SJSA1 (cell line): ENCODE measurements at regions not wholly inside any gene's neighbourhood (a gene's known extent, or its start where the extent isn't known, plus 50 kb on each side); places are given as distances from the start of the nearest gene placed in this dataset.

Source experiments
- DNase-seq, 2 experiments: peaks; one replicate each; pipeline ENCODE4 v3.0.0-alpha.2; 2015 to 2020; ENCODE audit warnings: low spot score in 2 of 2, low read depth in 1 of 2
- H3K27ac ChIP-seq: fragments of 250-450 bp; sonication (Bioruptor Pico); 2 replicates; pipeline ENCODE4 v1.5.1; 2020; ENCODE audit warnings: mild to moderate bottlenecking, moderate library complexity
- H3K27me3 ChIP-seq: fragments of 250-450 bp; sonication (Bioruptor Pico); replicated peaks from 2 replicates; pipeline ENCODE4 v1.5.1; 2020; ENCODE audit warnings: mild to moderate bottlenecking, moderate library complexity
- H3K36me3 ChIP-seq: fragments of 250-450 bp; sonication (Bioruptor Pico); 2 replicates; pipeline ENCODE4 v1.5.1; 2020; ENCODE audit warnings: mild to moderate bottlenecking
- H3K4me1 ChIP-seq: fragments of 250-450 bp; sonication (Bioruptor Pico); replicated peaks from 2 replicates; pipeline ENCODE4 v1.6.1; 2021; ENCODE audit warnings: mild to moderate bottlenecking
- H3K4me3 ChIP-seq: fragments of 250-450 bp; sonication (Bioruptor Pico); 2 replicates; pipeline ENCODE4 v1.5.1; 2020; ENCODE audit warnings: mild to moderate bottlenecking
- H3K9me3 ChIP-seq: fragments of 250-450 bp; sonication (Bioruptor Pico); replicated peaks from 2 replicates; pipeline ENCODE4 v1.5.1; 2020; ENCODE audit warnings: mild to moderate bottlenecking

GRCh38 chr5:17785774-17786173, 151.5 kb downstream of the TAF11L14 start:
- Histone ChIP-seq H3K4me1 (no peaks in the 10 kb centered on the region), H3K27me3 (0 out of 2 replicates have a peak, but pooled peaks cover 2% of the 10 kb centered on the region), H3K27ac (no peak overlapping the region), H3K4me3 (no peak overlapping the region), H3K36me3 (no peaks in the 10 kb centered on the region), H3K9me3 (no peaks in the 10 kb centered on the region)
- no peak for DNase-seq

GRCh38 chr5:17788351-17788750, 154.1 kb downstream of the TAF11L14 start:
- Histone ChIP-seq H3K27me3 (0 out of 2 replicates have a peak, but pooled peaks cover 2% of the 10 kb centered on the region), H3K4me3 (no peak overlapping the region), H3K4me1 (no peaks in the 10 kb centered on the region), H3K36me3 (no peaks in the 10 kb centered on the region), H3K27ac (no peak overlapping the region), H3K9me3 (no peaks in the 10 kb centered on the region)
- DNase-seq, result no peak

- H3K9me3 ChIP-seq, result no peaks in the 10 kb centered on the region
- 0 out of 2 replicates have a peak, but pooled peaks cover 3% of the 10 kb centered on the region for H3K4me1 ChIP-seq
- no peak overlapping the region for H3K4me3 ChIP-seq
- no peaks in the 10 kb centered on the region for H3K36me3 ChIP-seq
- no peak for DNase-seq
- H3K27ac ChIP-seq, result no peak overlapping the region
- H3K27me3 ChIP-seq, result 0 out of 2 replicates have a peak, but pooled peaks cover 2% of the 10 kb centered on the region
These were observed 159.9 kb downstream of the TAF11L14 start for GRCh38 chr5:17794201-17794600.

- Histone ChIP-seq H3K36me3 (no peaks in the 10 kb centered on the region), H3K27ac (no peak overlapping the region), H3K4me3 (no peak overlapping the region), H3K9me3 (no peaks in the 10 kb centered on the region), H3K4me1 (0 out of 2 replicates have a peak, but pooled peaks cover 3% of the 10 kb centered on the region), H3K27me3 (0 out of 2 replicates have a peak, but pooled peaks cover 2% of the 10 kb centered on the region)
- DNase-seq, result no peak
These were observed 160.6 kb downstream of the TAF11L14 start for GRCh38 chr5:17794815-17795214.

GRCh38 chr5:17796142-17796541, 161.9 kb downstream of the TAF11L14 start:
- no peak for DNase-seq
- no peaks in the 10 kb centered on the region for H3K9me3 ChIP-seq
- no peaks in the 10 kb centered on the region for H3K27me3 ChIP-seq
- no peak overlapping the region for H3K4me3 ChIP-seq
- no peak overlapping the region for H3K27ac ChIP-seq
- 0 out of 2 replicates have a peak, but pooled peaks cover 3% of the 10 kb centered on the region for H3K4me1 ChIP-seq
- H3K36me3 ChIP-seq, result no peaks in the 10 kb centered on the region

- Histone ChIP-seq H3K36me3 (no peaks in the 10 kb centered on the region), H3K27ac (no peak overlapping the region), H3K27me3 (no peaks in the 10 kb centered on the region; the same call in 1 of the 2 replicates), H3K4me3 (no peak overlapping the region), H3K9me3 (no peaks in the 10 kb centered on the region), H3K4me1 (0 out of 2 replicates have a peak, but pooled peaks cover 3% of the 10 kb centered on the region)
- DNase-seq, result no peak
These were observed 162.6 kb downstream of the TAF11L14 start for GRCh38 chr5:17796757-17797396.

GRCh38 chr5:17799521-17799920, 165.3 kb downstream of the TAF11L14 start:
- Histone ChIP-seq H3K27ac (no peak overlapping the region), H3K36me3 (no peaks in the 10 kb centered on the region), H3K4me3 (no peak overlapping the region), H3K27me3 (peaks cover 5% of the 10 kb centered on the region; the same call in 1 of the 2 replicates), H3K9me3 (no peaks in the 10 kb centered on the region), H3K4me1 (0 out of 2 replicates have a peak, but pooled peaks cover 3% of the 10 kb centered on the region)
- DNase-seq, result no peak

GRCh38 chr5:17801595-17801994, 167.3 kb downstream of the TAF11L14 start:
- H3K36me3 ChIP-seq, result no peaks in the 10 kb centered on the region
- 0 out of 2 replicates have a peak, but pooled peaks cover under 1% of the 10 kb centered on the region for H3K4me1 ChIP-seq
- peaks cover 5% of the 10 kb centered on the region for H3K27me3 ChIP-seq
- DNase-seq, result no peak
- no peak overlapping the region for H3K4me3 ChIP-seq
- H3K27ac ChIP-seq, result no peak overlapping the region
- H3K9me3 ChIP-seq, result no peaks in the 10 kb centered on the region

GRCh38 chr5:17802256-17802655, 168.0 kb downstream of the TAF11L14 start:
- peaks cover 6% of the 10 kb centered on the region for H3K27me3 ChIP-seq
- no peaks in the 10 kb centered on the region for H3K9me3 ChIP-seq
- H3K27ac ChIP-seq, result no peak overlapping the region
- H3K4me3 ChIP-seq, result no peak overlapping the region
- no peaks in the 10 kb centered on the region for H3K36me3 ChIP-seq
- DNase-seq, result no peak
- no peaks in the 10 kb centered on the region for H3K4me1 ChIP-seq

- DNase-seq, result no peak
- Histone ChIP-seq H3K27ac (no peak overlapping the region), H3K4me3 (no peak overlapping the region), H3K9me3 (no peaks in the 10 kb centered on the region), H3K4me1 (no peaks in the 10 kb centered on the region), H3K36me3 (no peaks in the 10 kb centered on the region), H3K27me3 (peaks cover 11% of the 10 kb centered on the region)
These were observed 169.7 kb downstream of the TAF11L14 start for GRCh38 chr5:17803971-17804370.

- no peaks in the 10 kb centered on the region for H3K36me3 ChIP-seq
- no peaks in the 10 kb centered on the region for H3K9me3 ChIP-seq
- peaks cover 11% of the 10 kb centered on the region for H3K27me3 ChIP-seq
- DNase-seq, result no peak
- H3K4me1 ChIP-seq, result no peaks in the 10 kb centered on the region
- H3K4me3 ChIP-seq, result no peak overlapping the region
- no peak overlapping the region for H3K27ac ChIP-seq
These were observed 171.1 kb downstream of the TAF11L14 start for GRCh38 chr5:17805227-17805825.

GRCh38 chr5:17806818-17807468, 172.7 kb downstream of the TAF11L14 start:
- H3K4me3 ChIP-seq, result no peak overlapping the region
- DNase-seq, result no peak
- peaks cover 11% of the 10 kb centered on the region for H3K27me3 ChIP-seq
- no peaks in the 10 kb centered on the region for H3K4me1 ChIP-seq
- no peaks in the 10 kb centered on the region for H3K9me3 ChIP-seq
- no peak overlapping the region for H3K27ac ChIP-seq
- no peaks in the 10 kb centered on the region for H3K36me3 ChIP-seq

- H3K27ac ChIP-seq, result no peak overlapping the region
- DNase-seq, result no peak
- H3K27me3 ChIP-seq, result peaks cover 7% of the 10 kb centered on the region
- H3K36me3 ChIP-seq, result no peaks in the 10 kb centered on the region
- H3K4me3 ChIP-seq, result no peak overlapping the region
- no peaks in the 10 kb centered on the region for H3K4me1 ChIP-seq
- H3K9me3 ChIP-seq, result no peaks in the 10 kb centered on the region
These were observed 174.3 kb downstream of the TAF11L14 start for GRCh38 chr5:17808566-17808965.

GRCh38 chr5:17810734-17811133, 176.5 kb downstream of the TAF11L14 start:
- Histone ChIP-seq H3K4me1 (no peaks in the 10 kb centered on the region), H3K27me3 (peaks cover 7% of the 10 kb centered on the region), H3K27ac (no peak overlapping the region), H3K36me3 (no peaks in the 10 kb centered on the region), H3K4me3 (no peak overlapping the region), H3K9me3 (no peaks in the 10 kb centered on the region)
- DNase-seq, result no peak
